ENCODE measurements at regions not wholly inside any gene's neighbourhood (a gene's known extent, or its start where the extent isn't known, plus 50 kb on each side); places are given as distances from the start of the nearest gene placed in this dataset.

GRCh38 chr14:37900561-37900960 is 305.1 kb downstream of the TTC6 start:
- DNase-seq, result no peak
- no peak for TF ChIP-seq POLR2A (IDR thresholded peaks at IDR 0.05)
- TF ChIP-seq CTCF (IDR thresholded peaks at IDR 0.05), result no peak
- Histone ChIP-seq H3K9me3 (no peaks in the 10 kb centered on the region), H3K4me1 (no peaks in the 10 kb centered on the region), H3K27me3 (peaks cover 0 to 3% (median 0%) of the 10 kb centered on the region in 4 donors), H3K4me3 (no peak overlapping the region), H3K27ac (no peak overlapping the region), H3K36me3 (no peaks in the 10 kb centered on the region)
- intact Hi-C loops (cut with DNase I), result no loop called here
- 49 to 51% methylated on average over 1 of the region's 1 CpG for WGBS, 2 donors

GRCh38 chr14:37901978-37902377 is 305.7 kb upstream of the SSTR1 start:
- Histone ChIP-seq H3K27ac (no peak overlapping the region), H3K9me3 (no peaks in the 10 kb centered on the region), H3K36me3 (no peaks in the 10 kb centered on the region), H3K4me3 (no peak overlapping the region), H3K4me1 (no peaks in the 10 kb centered on the region), H3K27me3 (peaks cover 0 to 3% (median 0%) of the 10 kb centered on the region in 4 donors)
- TF ChIP-seq POLR2A (IDR thresholded peaks at IDR 0.05), result no peak
- TF ChIP-seq CTCF (IDR thresholded peaks at IDR 0.05), result no peak
- WGBS, 2 donors, result 47 to 57% methylated on average over 6 of the region's 6 CpGs
- no peak for DNase-seq
- intact Hi-C loops (cut with DNase I), result no loop called here

- no peak overlapping the region for H3K27ac ChIP-seq
- DNase-seq, result no peak
- peaks cover 0 to 3% (median 0%) of the 10 kb centered on the region in 4 donors for H3K27me3 ChIP-seq
- TF ChIP-seq POLR2A (IDR thresholded peaks at IDR 0.05) (no peak), CTCF (IDR thresholded peaks at IDR 0.05) (peak; percentile 34 to 67 (median 51))
- 17 to 19% methylated on average over 10 of the region's 10 CpGs for WGBS, 2 donors
- no peaks in the 10 kb centered on the region for H3K9me3 ChIP-seq
- H3K4me3 ChIP-seq, result no peak overlapping the region
- H3K36me3 ChIP-seq, result no peaks in the 10 kb centered on the region
- H3K4me1 ChIP-seq, result no peaks in the 10 kb centered on the region
- intact Hi-C loops (cut with DNase I), result no loop called here
Observed at GRCh38 chr14:37903343-37904191, 304.1 kb upstream of the SSTR1 start.

GRCh38 chr14:37924622-37925021 is 283.1 kb upstream of the SSTR1 start:
- Histone ChIP-seq H3K27me3 (no peaks in the 10 kb centered on the region), H3K4me1 (no peaks in the 10 kb centered on the region), H3K9me3 (no peaks in the 10 kb centered on the region), H3K27ac (no peak overlapping the region), H3K4me3 (no peak overlapping the region), H3K36me3 (no peaks in the 10 kb centered on the region)
- no peak for DNase-seq
- 77 to 92% methylated on average over 2 of the region's 2 CpGs for WGBS, 2 donors
- intact Hi-C loops (cut with DNase I), result no loop called here
- TF ChIP-seq POLR2A (IDR thresholded peaks at IDR 0.05) (no peak), CTCF (IDR thresholded peaks at IDR 0.05) (no peak)

GRCh38 chr14:37932008-37932407 is 275.7 kb upstream of the SSTR1 start:
- no peak for DNase-seq
- Histone ChIP-seq H3K27me3 (no peaks in the 10 kb centered on the region), H3K27ac (no peak overlapping the region), H3K36me3 (no peaks in the 10 kb centered on the region), H3K4me1 (no peaks in the 10 kb centered on the region), H3K4me3 (no peak overlapping the region), H3K9me3 (no peaks in the 10 kb centered on the region)
- intact Hi-C loops (cut with DNase I), result no loop called here
- WGBS, 2 donors, result 59% methylated on average over 3 to 6 of the region's 6 CpGs
- TF ChIP-seq POLR2A (IDR thresholded peaks at IDR 0.05) (no peak), CTCF (IDR thresholded peaks at IDR 0.05) (no peak)
